AG10803 (cell line): ENCODE measurements at regions not wholly inside any gene's neighbourhood (a gene's known extent, or its start where the extent isn't known, plus 50 kb on each side); places are given as distances from the start of the nearest gene placed in this dataset.
"Not testable (repeated sequence)": the region's sequence is repeated elsewhere in the genome, so short reads cannot be mapped to it uniquely, and the experiment has no call there.

Source experiments
- DNase-seq: peaks from one replicate; pipeline ENCODE4 v3.0.0; 2010; ENCODE audit warnings: low read depth
- H3K4me3 ChIP-seq: 2 replicates; pipeline ENCODE4 v1.5.1; 2011; ENCODE audit warnings: mild to moderate bottlenecking, low read length, control low read depth
- CTCF ChIP-seq: conservative IDR thresholded peaks from 2 replicates; pipeline ENCODE4 v1.5.1; 2011; ENCODE audit warnings: mild to moderate bottlenecking, low read length, control low read depth, inconsistent platforms

DNA sequence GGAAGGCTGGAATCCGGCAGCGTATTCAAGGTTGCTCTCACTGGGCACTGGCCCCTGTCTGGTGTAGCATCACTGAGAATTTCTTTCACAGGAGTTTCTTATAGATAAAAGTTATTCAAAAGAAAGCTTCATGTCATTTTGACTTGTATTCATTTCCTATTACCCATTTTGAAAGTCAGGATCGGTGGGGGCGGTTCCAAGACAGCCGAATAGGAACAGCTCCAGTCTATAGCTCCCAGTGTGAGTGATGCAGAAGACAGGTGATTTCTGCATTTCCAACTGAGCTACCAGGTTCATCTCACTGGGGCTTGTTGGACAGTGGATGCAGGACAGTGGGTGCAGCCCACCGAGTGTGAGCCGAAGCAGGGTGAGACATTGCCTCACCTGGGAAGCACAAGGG is 51.5 kb upstream of the CDC42EP3 start:
- DNase-seq, H3K4me3 ChIP-seq: not testable (repeated sequence)

DNA sequence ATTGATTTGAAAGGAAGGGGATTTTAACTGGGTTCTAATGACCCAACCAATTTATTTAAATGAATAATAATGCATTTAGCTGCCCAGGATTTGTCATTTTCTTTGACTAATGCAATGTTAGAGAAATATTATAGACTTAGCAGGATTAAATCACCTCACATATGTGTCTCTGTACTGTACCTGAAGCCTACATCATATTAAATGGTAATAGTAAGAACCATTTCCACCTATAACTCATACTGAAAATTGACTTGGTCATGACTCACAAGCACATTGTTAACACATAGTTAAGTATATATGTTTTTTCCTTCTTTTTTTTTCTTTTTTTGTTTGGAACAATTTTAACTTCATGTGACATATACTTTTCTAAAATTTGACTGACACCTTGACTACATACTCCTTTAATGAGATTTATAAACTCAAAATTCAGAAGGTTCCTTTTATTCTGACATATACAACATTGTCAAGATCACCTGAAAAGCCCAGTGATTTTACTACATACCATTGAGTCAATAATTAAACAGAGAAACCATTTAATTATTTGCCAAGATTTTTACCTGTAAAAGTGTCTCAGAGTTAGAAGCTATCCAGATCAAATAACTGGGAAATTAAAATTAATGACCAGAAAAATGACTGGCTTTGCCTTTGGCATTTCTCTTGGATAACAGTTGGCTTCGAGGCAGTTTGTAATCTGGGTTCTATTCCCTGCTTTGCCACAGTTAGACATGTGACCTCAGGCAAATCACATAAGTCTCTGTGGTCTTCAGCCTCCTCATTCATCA is 58.8 kb upstream of the CDC42EP3 start:
- no peak for DNase-seq
- H3K4me3 ChIP-seq: no peak overlapping the region
- TF ChIP-seq CTCF: no peak

GRCh38 chr2:37732412-37732811 is 61.0 kb upstream of the CDC42EP3 start:
- not testable (repeated sequence) for DNase-seq

GRCh38 chr2:37733251-37733650 is 61.8 kb upstream of the CDC42EP3 start:
- no peak overlapping the region for H3K4me3 ChIP-seq
- no peak for DNase-seq
- no peak for TF ChIP-seq CTCF

More at GRCh38 chr2:37732412-37732811, 61.0 kb upstream of the CDC42EP3 start:
- H3K4me3 ChIP-seq: not testable (repeated sequence)

GRCh38 chr2:37733955-37734354 is 62.5 kb upstream of the CDC42EP3 start:
- DNase-seq, H3K4me3 ChIP-seq: not testable (repeated sequence)

DNA sequence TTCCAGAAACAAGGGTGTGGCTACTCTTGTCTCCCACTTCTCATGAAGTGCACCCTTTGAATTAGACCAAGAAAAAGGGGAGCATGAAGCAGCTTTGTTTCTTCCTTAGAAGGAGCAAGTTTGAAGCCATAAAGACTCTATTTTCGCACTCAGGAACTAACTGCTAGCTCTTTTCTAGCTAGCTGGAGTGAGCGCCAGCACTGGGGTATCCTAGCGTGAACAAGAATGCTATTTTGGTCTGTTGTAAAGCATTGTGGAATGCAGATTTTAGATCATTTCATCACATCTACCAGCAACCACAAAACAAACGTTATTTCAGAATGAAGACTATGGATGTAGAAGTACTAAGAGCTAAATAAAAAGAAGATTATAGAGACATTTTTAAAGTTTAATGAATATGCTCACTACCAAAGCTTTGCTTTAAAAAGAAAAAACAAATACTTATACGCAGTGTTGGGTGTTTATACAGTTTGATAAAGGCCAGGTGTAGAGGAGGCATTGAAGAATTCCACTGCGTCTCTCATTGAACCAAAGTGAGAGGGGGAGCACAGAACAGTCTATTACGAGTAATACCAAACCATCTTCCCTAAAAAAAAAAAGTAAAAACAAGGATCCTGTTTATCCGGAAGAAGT is 63.6 kb upstream of the CDC42EP3 start:
- peak; percentile 86 for DNase-seq
- H3K4me3 ChIP-seq: peak overlapping the region; percentile 13; the same call in 1 of the 2 replicates

GRCh38 chr2:37735524-37735910 is 64.1 kb upstream of the CDC42EP3 start:
- peak; percentile 64 for DNase-seq
- peak overlapping the region; percentile 13; the same call in 1 of the 2 replicates for H3K4me3 ChIP-seq

- no peak overlapping the region for H3K4me3 ChIP-seq
- peak; percentile 53 for DNase-seq
- no peak for TF ChIP-seq CTCF
Observed at GRCh38 chr2:37737507-37737906, 66.1 kb upstream of the CDC42EP3 start.

DNA sequence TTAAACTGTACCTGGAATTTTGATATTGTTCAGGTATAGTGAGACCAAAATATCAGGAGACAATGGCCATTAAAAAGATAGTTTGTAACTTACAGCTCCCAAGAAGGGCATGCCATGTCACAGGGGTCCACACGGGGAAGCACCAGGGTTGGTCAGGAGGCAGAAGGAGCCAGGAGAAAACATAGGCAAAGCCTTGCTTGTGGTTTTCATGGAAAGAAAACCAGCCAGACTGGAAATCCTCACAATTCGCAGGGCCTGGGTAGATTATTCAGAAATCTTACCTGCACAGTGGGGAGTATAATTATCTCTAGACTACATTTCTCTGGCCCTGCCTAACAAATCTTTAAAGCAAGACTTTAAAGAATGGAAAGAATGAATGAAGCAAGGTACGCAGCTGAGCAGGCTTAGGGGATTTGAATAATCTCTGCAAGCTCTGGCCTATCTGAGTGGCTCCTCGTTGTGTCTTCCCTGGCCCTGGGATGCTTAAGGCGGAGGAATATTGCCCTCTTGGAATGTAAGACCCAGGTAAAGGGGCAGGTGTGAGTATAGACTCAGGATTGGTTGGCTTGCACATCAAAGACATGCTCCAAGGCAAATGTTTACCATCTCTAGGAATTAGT is 66.9 kb upstream of the CDC42EP3 start:
- no peak for DNase-seq
- no peak overlapping the region for H3K4me3 ChIP-seq
- no peak for TF ChIP-seq CTCF

GRCh38 chr2:37739153-37739552 is 67.7 kb upstream of the CDC42EP3 start:
- H3K4me3 ChIP-seq: no peak overlapping the region
- TF ChIP-seq CTCF: no peak

More at GRCh38 chr2:37739153-37739552, 67.7 kb upstream of the CDC42EP3 start:
- DNase-seq: no peak
